Small intestine (tissue), 7 donors: ENCODE measurements at regions not wholly inside any gene's neighbourhood (a gene's known extent, or its start where the extent isn't known, plus 50 kb on each side); places are given as distances from the start of the nearest gene placed in this dataset.
"Not testable (repeated sequence)": the region's sequence is repeated elsewhere in the genome, so short reads cannot be mapped to it uniquely, and the experiment has no call there.

ENCODE experiments used
- DNase-seq, 2 donors: peaks; one replicate each; pipeline versions ENCODE4 v3.0.0 to v3.0.0-alpha.2; 2013
- FAIRE-seq: peaks from 2 replicates; lab custom pipeline; 2012; peaks lifted over from hg19 to GRCh38; lab: Jason Lieb, UNC
- H3K27ac ChIP-seq, 3 donors: one replicate each; pipeline ENCODE4 v1.5.1; 2013; ENCODE audit warnings: low read length in 2 of 3, mild to moderate bottlenecking in 2 of 3, control low read depth in 1 of 3, inconsistent platforms in 1 of 3, low read depth in 1 of 3, moderate library complexity in 1 of 3
- H3K27me3 ChIP-seq, 3 donors: one replicate each; pipeline ENCODE4 v1.6.1; 2013; ENCODE audit warnings: low read length in 3 of 3, inconsistent platforms in 1 of 3; ENCODE audit not compliant: control insufficient read depth in 3 of 3, insufficient read depth in 3 of 3
- H3K36me3 ChIP-seq, 3 donors: one replicate each; pipeline ENCODE4 v1.6.1; 2013; ENCODE audit warnings: low read length in 3 of 3, inconsistent platforms in 1 of 3, low read depth in 1 of 3, mild to moderate bottlenecking in 1 of 3, moderate library complexity in 1 of 3; ENCODE audit not compliant: control insufficient read depth in 3 of 3, insufficient read depth in 2 of 3
- H3K4me1 ChIP-seq, 3 donors: one replicate each; pipeline ENCODE4 v1.6.1; 2013; ENCODE audit warnings: low read length in 2 of 3, inconsistent platforms in 1 of 3, low read depth in 1 of 3, mild to moderate bottlenecking in 1 of 3, moderate library complexity in 1 of 3; ENCODE audit not compliant: control insufficient read depth in 3 of 3, insufficient read depth in 2 of 3
- H3K4me3 ChIP-seq, 3 donors: one replicate each; pipeline ENCODE4 v1.5.1; 2013; ENCODE audit warnings: low read length in 3 of 3, control low read depth in 1 of 3, inconsistent platforms in 1 of 3, low read depth in 1 of 3, mild to moderate bottlenecking in 1 of 3, moderate library complexity in 1 of 3
- H3K9me3 ChIP-seq, 2 donors: one replicate each; pipeline ENCODE4 v1.6.1; 2013; ENCODE audit warnings: low read depth in 1 of 2, low read length in 1 of 2; ENCODE audit not compliant: control insufficient read depth in 2 of 2, insufficient read depth in 1 of 2
- WGBS, 3 donors: extraction: QIAGEN DNeasy Blood & Tissue Kit; methylation state at CpG; one replicate each; pipeline ENCODE4 v1.1.7; 2013; 5-methylcytosine and 5-hydroxymethylcytosine counted together
- donor health status: healthy with polysubstance abuse.
- donor health status: control.
- donor health status: control.
- donor health status: Bipolar disorder and iron deficiency.
- donor health status: healthy.

DNA sequence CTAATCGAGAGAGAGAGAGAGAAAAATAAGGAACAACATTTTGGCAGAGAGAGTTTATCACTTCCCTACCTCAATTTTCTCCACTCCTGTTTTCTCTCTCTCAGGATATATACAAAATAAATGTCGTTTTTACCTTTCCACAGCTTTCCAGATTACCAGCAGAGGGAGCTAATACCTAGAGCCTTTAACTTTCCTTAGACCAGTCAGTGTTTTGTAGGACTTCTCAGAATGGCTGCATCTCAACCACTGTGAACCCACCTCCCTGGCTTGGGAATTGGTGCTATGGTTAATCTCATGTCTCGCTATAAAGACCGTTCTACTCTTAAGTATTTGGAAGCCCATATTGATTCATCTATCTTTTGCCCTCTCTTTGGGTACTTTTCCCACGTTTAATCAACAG lies 61.8 kb downstream of the HSFY2 start:
- WGBS, 3 donors: no CpG with 5 or more reads among the region's 5 CpGs
- FAIRE-seq, H3K4me3 ChIP-seq, H3K4me1 ChIP-seq, H3K27ac ChIP-seq, H3K27me3 ChIP-seq, DNase-seq, H3K36me3 ChIP-seq, H3K9me3 ChIP-seq: not testable (repeated sequence)

GRCh38 chrY:18713760-18714159 lies 59.8 kb downstream of the HSFY2 start:
- H3K27me3 ChIP-seq, H3K4me1 ChIP-seq, FAIRE-seq, H3K9me3 ChIP-seq, DNase-seq, H3K27ac ChIP-seq, H3K4me3 ChIP-seq, H3K36me3 ChIP-seq: not testable (repeated sequence)
- no CpG with 5 or more reads among the region's 5 CpGs for WGBS, 3 donors

GRCh38 chrY:18718714-18719113 lies 54.8 kb downstream of the HSFY2 start:
- not testable (repeated sequence) for FAIRE-seq, H3K27me3 ChIP-seq, H3K27ac ChIP-seq, H3K9me3 ChIP-seq, DNase-seq, H3K4me1 ChIP-seq, H3K36me3 ChIP-seq, H3K4me3 ChIP-seq
- no CpG with 5 or more reads among the region's 2 CpGs for WGBS, 3 donors

DNA sequence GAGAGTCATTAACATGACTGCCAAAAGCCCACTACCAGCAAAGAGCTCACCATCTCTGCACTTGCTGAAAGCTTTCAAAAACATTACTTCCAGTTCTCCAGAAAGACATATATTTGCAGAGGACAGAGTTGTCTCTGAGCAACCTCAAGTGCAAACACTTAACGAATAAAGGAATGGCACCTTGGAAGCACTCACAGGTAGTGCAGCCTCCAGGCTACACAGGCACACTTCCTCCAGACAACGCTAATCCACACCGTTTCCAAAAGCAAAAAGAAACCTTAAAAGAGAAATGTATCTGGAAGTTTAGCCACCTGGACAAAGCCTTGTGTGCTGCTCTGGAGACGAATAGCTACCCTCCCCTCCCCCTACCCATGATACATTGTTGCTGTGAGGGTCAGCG lies 53.1 kb downstream of the HSFY2 start:
- DNase-seq, H3K36me3 ChIP-seq, H3K9me3 ChIP-seq, H3K27ac ChIP-seq, H3K4me3 ChIP-seq, H3K27me3 ChIP-seq, FAIRE-seq, H3K4me1 ChIP-seq: not testable (repeated sequence)
- no CpG with 5 or more reads among the region's 5 CpGs for WGBS, 3 donors
